ENCODE measurements at regions not wholly inside any gene's neighbourhood (a gene's known extent, or its start where the extent isn't known, plus 50 kb on each side); places are given as distances from the start of the nearest gene placed in this dataset.

- TF ChIP-seq CTCF (conservative IDR thresholded peaks at IDR 0.05; ENCODE audit: low read length): no peak
- no peak for TF ChIP-seq EZH2phosphoT487 (IDR thresholded peaks at IDR 0.05; ENCODE audit: borderline replicate concordance)
Measured at GRCh38 chr22:49717322-49717919, 110.3 kb downstream of the BRD1 start.
